Upper lobe of left lung (tissue), 4 donors: ENCODE measurements at regions not wholly inside any gene's neighbourhood (a gene's known extent, or its start where the extent isn't known, plus 50 kb on each side); places are given as distances from the start of the nearest gene placed in this dataset.

Source experiments
- POLR2A ChIP-seq, 4 donors: fragments of 450-650 bp; IDR thresholded peaks; one replicate each; pipeline ENCODE4 v1.5.1; 2016 to 2017; ENCODE audit warnings: antibody characterized with exemption in 4 of 4, mild to moderate bottlenecking in 2 of 4
- TF ChIP-seq, protein P1 (sequence below), 6 experiments: fragments of 450-650 bp in 4 of 6; fragments of 200-600 bp in 2 of 6; sonication (generic) in 2 of 6; IDR thresholded peaks; one replicate each; pipeline ENCODE4 v1.5.1; 2016 to 2019; ENCODE audit warnings: antibody characterized with exemption in 6 of 6

DNA sequence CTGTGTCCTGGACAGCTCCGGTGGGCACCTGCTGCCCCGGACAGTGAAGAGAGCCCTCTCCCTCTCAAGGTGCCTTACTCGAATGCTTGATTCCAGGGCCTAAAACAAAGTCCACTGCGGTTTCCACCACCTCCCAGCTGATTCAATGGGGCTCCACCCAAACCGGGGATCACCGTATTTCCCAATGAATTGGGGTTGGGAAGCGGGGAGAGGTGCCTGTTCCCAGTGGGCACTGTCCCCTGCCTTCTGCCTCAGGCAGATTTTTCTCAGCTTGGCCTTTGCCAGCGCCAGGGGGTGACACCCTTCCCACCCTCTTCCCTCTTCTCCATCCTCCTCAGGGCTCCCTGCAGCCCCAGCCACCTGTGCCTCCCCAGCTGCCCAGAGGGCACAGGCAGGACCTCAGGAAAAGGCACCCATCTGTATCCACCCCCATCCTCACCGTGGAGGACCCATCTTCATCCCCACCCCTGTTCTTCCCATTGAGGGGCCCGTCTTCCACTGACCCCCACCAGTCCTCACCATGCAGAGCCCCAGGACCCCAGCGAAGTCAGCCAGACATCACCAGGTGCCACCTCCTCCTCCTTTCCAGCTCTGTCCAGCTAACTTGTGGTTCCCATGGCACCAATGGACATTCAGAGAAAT is 66.7 kb upstream of the HPCAL1 start:
- TF ChIP-seq POLR2A (IDR thresholded peaks at IDR 0.05) = no peak
- TF ChIP-seq, protein P1, sequence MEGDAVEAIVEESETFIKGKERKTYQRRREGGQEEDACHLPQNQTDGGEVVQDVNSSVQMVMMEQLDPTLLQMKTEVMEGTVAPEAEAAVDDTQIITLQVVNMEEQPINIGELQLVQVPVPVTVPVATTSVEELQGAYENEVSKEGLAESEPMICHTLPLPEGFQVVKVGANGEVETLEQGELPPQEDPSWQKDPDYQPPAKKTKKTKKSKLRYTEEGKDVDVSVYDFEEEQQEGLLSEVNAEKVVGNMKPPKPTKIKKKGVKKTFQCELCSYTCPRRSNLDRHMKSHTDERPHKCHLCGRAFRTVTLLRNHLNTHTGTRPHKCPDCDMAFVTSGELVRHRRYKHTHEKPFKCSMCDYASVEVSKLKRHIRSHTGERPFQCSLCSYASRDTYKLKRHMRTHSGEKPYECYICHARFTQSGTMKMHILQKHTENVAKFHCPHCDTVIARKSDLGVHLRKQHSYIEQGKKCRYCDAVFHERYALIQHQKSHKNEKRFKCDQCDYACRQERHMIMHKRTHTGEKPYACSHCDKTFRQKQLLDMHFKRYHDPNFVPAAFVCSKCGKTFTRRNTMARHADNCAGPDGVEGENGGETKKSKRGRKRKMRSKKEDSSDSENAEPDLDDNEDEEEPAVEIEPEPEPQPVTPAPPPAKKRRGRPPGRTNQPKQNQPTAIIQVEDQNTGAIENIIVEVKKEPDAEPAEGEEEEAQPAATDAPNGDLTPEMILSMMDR (IDR thresholded peaks at IDR 0.05) = no peak
